ENCODE measurements at regions not wholly inside any gene's neighbourhood (a gene's known extent, or its start where the extent isn't known, plus 50 kb on each side); places are given as distances from the start of the nearest gene placed in this dataset.
"Not testable (repeated sequence)": the region's sequence is repeated elsewhere in the genome, so short reads cannot be mapped to it uniquely, and the experiment has no call there.

GRCh38 chr5:100641833-100642232, 106.7 kb downstream of the FAM174A start:
- Mint-ChIP-seq H3K27ac (no peak overlapping the region), H3K4me1 (no peaks in the 10 kb centered on the region), H3K4me3 (no peak overlapping the region), H3K36me3 (no peaks in the 10 kb centered on the region), H3K27me3 (ENCODE audit: low read depth in 3 of 3) (peaks cover 0 to 2% (median 2%) of the 10 kb centered on the region in 3 donors), H3K9me3 (no peaks in the 10 kb centered on the region)
- no peak for DNase-seq

- H3K27me3 Mint-ChIP-seq (ENCODE audit: low read depth in 3 of 3) = peaks cover 0 to 2% (median 2%) of the 10 kb centered on the region in 3 donors
- no peaks in the 10 kb centered on the region for H3K9me3 Mint-ChIP-seq
- no peaks in the 10 kb centered on the region for H3K36me3 Mint-ChIP-seq
These were observed 108.3 kb downstream of the FAM174A start for GRCh38 chr5:100643473-100643872.

GRCh38 chr5:100644185-100644584, 109.0 kb downstream of the FAM174A start:
- peaks cover 0 to 2% (median 2%) of the 10 kb centered on the region in 3 donors for H3K27me3 Mint-ChIP-seq (ENCODE audit: low read depth in 3 of 3)
- no peaks in the 10 kb centered on the region for H3K9me3 Mint-ChIP-seq
- H3K36me3 Mint-ChIP-seq = no peaks in the 10 kb centered on the region
- H3K4me1 Mint-ChIP-seq = no peaks in the 10 kb centered on the region
- no peak overlapping the region for H3K27ac Mint-ChIP-seq
- H3K4me3 Mint-ChIP-seq = no peak overlapping the region
- DNase-seq = no peak

More at GRCh38 chr5:100643473-100643872, 108.3 kb downstream of the FAM174A start:
- H3K27ac Mint-ChIP-seq = no peak overlapping the region
- no peaks in the 10 kb centered on the region for H3K4me1 Mint-ChIP-seq
- H3K4me3 Mint-ChIP-seq = no peak overlapping the region
- no peak for DNase-seq

- H3K36me3 Mint-ChIP-seq = no peaks in the 10 kb centered on the region
- H3K9me3 Mint-ChIP-seq = no peaks in the 10 kb centered on the region
- no peak overlapping the region for H3K27ac Mint-ChIP-seq
- no peak for DNase-seq
- peaks cover 0 to 2% (median 2%) of the 10 kb centered on the region in 3 donors for H3K27me3 Mint-ChIP-seq (ENCODE audit: low read depth in 3 of 3)
- no peak overlapping the region for H3K4me3 Mint-ChIP-seq
- no peaks in the 10 kb centered on the region for H3K4me1 Mint-ChIP-seq
These were observed 109.6 kb downstream of the FAM174A start for GRCh38 chr5:100644776-100645175.

GRCh38 chr5:100646011-100646410, 110.8 kb downstream of the FAM174A start:
- Mint-ChIP-seq H3K27ac (no peak overlapping the region), H3K4me1 (no peaks in the 10 kb centered on the region), H3K36me3 (no peaks in the 10 kb centered on the region), H3K9me3 (no peaks in the 10 kb centered on the region), H3K4me3 (no peak overlapping the region), H3K27me3 (ENCODE audit: low read depth in 3 of 3) (peaks cover 0 to 5% (median 2%) of the 10 kb centered on the region in 3 donors)
- no peak for DNase-seq

GRCh38 chr5:100646691-100647090, 111.5 kb downstream of the FAM174A start:
- H3K4me3 Mint-ChIP-seq = no peak overlapping the region

GRCh38 chr5:100647461-100648230, 112.5 kb downstream of the FAM174A start:
- Mint-ChIP-seq H3K4me3 (no peak overlapping the region), H3K27me3 (ENCODE audit: low read depth in 3 of 3) (peaks cover 0 to 5% (median 2%) of the 10 kb centered on the region in 3 donors), H3K9me3 (no peaks in the 10 kb centered on the region), H3K27ac (no peak overlapping the region), H3K36me3 (no peaks in the 10 kb centered on the region), H3K4me1 (no peaks in the 10 kb centered on the region)
- no peak for DNase-seq

More at GRCh38 chr5:100646691-100647090, 111.5 kb downstream of the FAM174A start:
- H3K36me3 Mint-ChIP-seq = no peaks in the 10 kb centered on the region
- no peaks in the 10 kb centered on the region for H3K4me1 Mint-ChIP-seq
- H3K9me3 Mint-ChIP-seq = no peaks in the 10 kb centered on the region
- no peak for DNase-seq
- H3K27me3 Mint-ChIP-seq (ENCODE audit: low read depth in 3 of 3) = peaks cover 0 to 5% (median 2%) of the 10 kb centered on the region in 3 donors
- H3K27ac Mint-ChIP-seq = no peak overlapping the region

- peaks cover 0 to 3% (median 0%) of the 10 kb centered on the region in 3 donors for H3K27me3 Mint-ChIP-seq (ENCODE audit: low read depth in 3 of 3)
- H3K4me1 Mint-ChIP-seq = peaks cover 10 to 12% of the 10 kb centered on the region in 2 donors
- H3K4me3 Mint-ChIP-seq = no peak overlapping the region
- no peak overlapping the region for H3K27ac Mint-ChIP-seq
- H3K36me3 Mint-ChIP-seq = no peaks in the 10 kb centered on the region
- no peaks in the 10 kb centered on the region for H3K9me3 Mint-ChIP-seq
- DNase-seq = no peak
These were observed 119.7 kb downstream of the FAM174A start for GRCh38 chr5:100654895-100655294.

- not testable (repeated sequence) for H3K27ac Mint-ChIP-seq; H3K4me3 Mint-ChIP-seq; DNase-seq; H3K9me3 Mint-ChIP-seq; H3K27me3 Mint-ChIP-seq (ENCODE audit: low read depth in 3 of 3); H3K36me3 Mint-ChIP-seq
- peaks cover 12 to 13% of the 10 kb centered on the region in 2 donors for H3K4me1 Mint-ChIP-seq
These were observed 121.6 kb downstream of the FAM174A start for GRCh38 chr5:100656771-100657170.

GRCh38 chr5:100659080-100659795, 124.1 kb downstream of the FAM174A start:
- H3K36me3 Mint-ChIP-seq = no peaks in the 10 kb centered on the region
- no peaks in the 10 kb centered on the region for H3K9me3 Mint-ChIP-seq
- H3K4me1 Mint-ChIP-seq = peaks cover 12 to 13% of the 10 kb centered on the region in 2 donors
- DNase-seq = no peak
- H3K4me3 Mint-ChIP-seq = peak overlapping the region in 1 of 5 donors; percentile 5
- peak overlapping the region in 1 of 6 donors; percentile 16 for H3K27ac Mint-ChIP-seq
- H3K27me3 Mint-ChIP-seq (ENCODE audit: low read depth in 3 of 3) = peaks cover 0 to 1% (median 0%) of the 10 kb centered on the region in 3 donors

- no peak overlapping the region for H3K27ac Mint-ChIP-seq
- H3K4me3 Mint-ChIP-seq = no peak overlapping the region
- peaks cover 0 to 5% (median 0%) of the 10 kb centered on the region in 3 donors for H3K27me3 Mint-ChIP-seq (ENCODE audit: low read depth in 3 of 3)
- DNase-seq = no peak
- no peaks in the 10 kb centered on the region for H3K9me3 Mint-ChIP-seq
- peaks cover 25 to 34% of the 10 kb centered on the region in 2 donors for H3K4me1 Mint-ChIP-seq
- no peaks in the 10 kb centered on the region for H3K36me3 Mint-ChIP-seq
These were observed 129.0 kb downstream of the FAM174A start for GRCh38 chr5:100664140-100664539.

- peak; percentile 26 to 44 (median 36) for DNase-seq
- Mint-ChIP-seq H3K27me3 (ENCODE audit: low read depth in 3 of 3) (peaks cover 0 to 5% (median 2%) of the 10 kb centered on the region in 3 donors), H3K27ac (peak overlapping the region in 5 of 6 donors; percentile 37 to 77 (median 63)), H3K9me3 (peaks cover 0 to 2% (median 0%) of the 10 kb centered on the region in 6 donors), H3K4me1 (peaks cover 18 to 25% of the 10 kb centered on the region in 2 donors), H3K4me3 (peak overlapping the region in 4 of 5 donors; percentile 2 to 65 (median 21)), H3K36me3 (no peaks in the 10 kb centered on the region)
These were observed 132.0 kb downstream of the FAM174A start for GRCh38 chr5:100667161-100667630.

- H3K36me3 Mint-ChIP-seq = peaks cover 0 to 2% (median 0%) of the 10 kb centered on the region in 3 donors
- no peak overlapping the region for H3K27ac Mint-ChIP-seq
- peaks cover 0 to 2% (median 0%) of the 10 kb centered on the region in 6 donors for H3K9me3 Mint-ChIP-seq
- peaks cover 18 to 25% of the 10 kb centered on the region in 2 donors for H3K4me1 Mint-ChIP-seq
- peak overlapping the region in 1 of 5 donors; percentile 14 for H3K4me3 Mint-ChIP-seq
- peaks cover 0 to 4% (median 2%) of the 10 kb centered on the region in 3 donors for H3K27me3 Mint-ChIP-seq (ENCODE audit: low read depth in 3 of 3)
- no peak for DNase-seq
These were observed 133.3 kb downstream of the FAM174A start for GRCh38 chr5:100668511-100668910.

Data from immature natural killer cell (primary cell).